DOHH2 (cell line): ENCODE measurements at regions not wholly inside any gene's neighbourhood (a gene's known extent, or its start where the extent isn't known, plus 50 kb on each side); places are given as distances from the start of the nearest gene placed in this dataset.

ENCODE experiments used
- H3F3A ChIP-seq: fragments of 200-600 bp; sonication (generic), shearing (Covaris generic); 2 replicates; pipeline ENCODE4 v1.6.0; 2016; ENCODE audit warnings: antibody characterized with exemption, mild to moderate bottlenecking; ENCODE audit not compliant: control insufficient read depth, insufficient read depth
- H3K27ac ChIP-seq: fragments of 200-600 bp; sonication (generic); 2 replicates; pipeline ENCODE4 v1.5.1; 2014; ENCODE audit warnings: low read depth, mild to moderate bottlenecking, low read length, moderate library complexity
- H3K27me3 ChIP-seq: fragments of 200-600 bp; sonication (generic); 2 replicates; pipeline ENCODE4 v1.6.1; 2014; ENCODE audit warnings: mild to moderate bottlenecking, low read length, mixed read lengths; ENCODE audit not compliant: control insufficient read depth
- H3K36me3 ChIP-seq: fragments of 200-600 bp; sonication (generic); 2 replicates; pipeline ENCODE4 v1.6.1; 2014; ENCODE audit warnings: mild to moderate bottlenecking, low read length, moderate library complexity, mixed read lengths; ENCODE audit not compliant: control insufficient read depth
- H3K4me1 ChIP-seq: fragments of 200-600 bp; sonication (generic); 2 replicates; pipeline ENCODE4 v1.6.1; 2014; ENCODE audit warnings: mild to moderate bottlenecking, low read length, mixed read lengths; ENCODE audit not compliant: control insufficient read depth
- H3K4me2 ChIP-seq: fragments of 200-600 bp; sonication (generic); 2 replicates; pipeline ENCODE4 v1.6.0; 2014; ENCODE audit warnings: mild to moderate bottlenecking, low read length, moderate library complexity
- H3K4me3 ChIP-seq: fragments of 200-600 bp; sonication (generic); 2 replicates; pipeline ENCODE4 v1.5.1; 2014; ENCODE audit warnings: mild to moderate bottlenecking, low read length, mixed read lengths
- H3K79me2 ChIP-seq: fragments of 200-600 bp; sonication (generic); 2 replicates; pipeline ENCODE4 v1.6.1; 2014; ENCODE audit warnings: mild to moderate bottlenecking, low read length, mixed read lengths; ENCODE audit not compliant: control insufficient read depth
- H3K9me2 ChIP-seq: fragments of 200-600 bp; sonication (generic); replicated peaks from 2 replicates; pipeline ENCODE4 v1.6.1; 2014; ENCODE audit warnings: mild to moderate bottlenecking, low read length, mixed read lengths; ENCODE audit not compliant: control insufficient read depth
- H3K9me3 ChIP-seq: fragments of 200-600 bp; sonication (generic); 2 replicates; pipeline ENCODE4 v1.6.1; 2014; ENCODE audit warnings: antibody characterized with exemption, low read length, mixed read lengths; ENCODE audit not compliant: control insufficient read depth, insufficient read depth
- H4K20me1 ChIP-seq: fragments of 200-600 bp; sonication (generic); 2 replicates; pipeline ENCODE4 v1.6.0; 2014; ENCODE audit warnings: low read depth, mild to moderate bottlenecking, antibody characterized with exemption, low read length, moderate library complexity; ENCODE audit not compliant: control insufficient read depth, insufficient read depth
- EZH2phosphoT487 ChIP-seq: fragments of 200-600 bp; sonication (generic); IDR thresholded peaks from 2 replicates; pipeline ENCODE4 v1.6.1; 2017; ENCODE audit warnings: borderline replicate concordance, mild to moderate bottlenecking, antibody characterized with exemption, low read length, moderate library complexity, mixed read lengths
- TF ChIP-seq, protein P1 (sequence below): fragments of 200-600 bp; sonication (generic); IDR thresholded peaks from one replicate; pipeline ENCODE4 v1.5.1; 2014; ENCODE audit warnings: antibody characterized with exemption, mild to moderate bottlenecking, low read depth, low read length; ENCODE audit not compliant: poor library complexity, severe bottlenecking

- Histone ChIP-seq H4K20me1 (no peaks in the 10 kb centered on the region), H3K4me1 (no peaks in the 10 kb centered on the region), H3K27me3 (no peaks in the 10 kb centered on the region), H3F3A (no peaks in the 10 kb centered on the region), H3K4me3 (no peak overlapping the region), H3K36me3 (no peaks in the 10 kb centered on the region), H3K9me3 (no peaks in the 10 kb centered on the region), H3K9me2 (no peaks in the 10 kb centered on the region), H3K79me2 (no peaks in the 10 kb centered on the region), H3K4me2 (no peak overlapping the region), H3K27ac (no peak overlapping the region)
- TF ChIP-seq, protein P1, sequence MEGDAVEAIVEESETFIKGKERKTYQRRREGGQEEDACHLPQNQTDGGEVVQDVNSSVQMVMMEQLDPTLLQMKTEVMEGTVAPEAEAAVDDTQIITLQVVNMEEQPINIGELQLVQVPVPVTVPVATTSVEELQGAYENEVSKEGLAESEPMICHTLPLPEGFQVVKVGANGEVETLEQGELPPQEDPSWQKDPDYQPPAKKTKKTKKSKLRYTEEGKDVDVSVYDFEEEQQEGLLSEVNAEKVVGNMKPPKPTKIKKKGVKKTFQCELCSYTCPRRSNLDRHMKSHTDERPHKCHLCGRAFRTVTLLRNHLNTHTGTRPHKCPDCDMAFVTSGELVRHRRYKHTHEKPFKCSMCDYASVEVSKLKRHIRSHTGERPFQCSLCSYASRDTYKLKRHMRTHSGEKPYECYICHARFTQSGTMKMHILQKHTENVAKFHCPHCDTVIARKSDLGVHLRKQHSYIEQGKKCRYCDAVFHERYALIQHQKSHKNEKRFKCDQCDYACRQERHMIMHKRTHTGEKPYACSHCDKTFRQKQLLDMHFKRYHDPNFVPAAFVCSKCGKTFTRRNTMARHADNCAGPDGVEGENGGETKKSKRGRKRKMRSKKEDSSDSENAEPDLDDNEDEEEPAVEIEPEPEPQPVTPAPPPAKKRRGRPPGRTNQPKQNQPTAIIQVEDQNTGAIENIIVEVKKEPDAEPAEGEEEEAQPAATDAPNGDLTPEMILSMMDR, result no peak
- TF ChIP-seq EZH2phosphoT487, result no peak
These were observed 548.9 kb downstream of the NTRK3 start for GRCh38 chr15:87707566-87708130.

DNA sequence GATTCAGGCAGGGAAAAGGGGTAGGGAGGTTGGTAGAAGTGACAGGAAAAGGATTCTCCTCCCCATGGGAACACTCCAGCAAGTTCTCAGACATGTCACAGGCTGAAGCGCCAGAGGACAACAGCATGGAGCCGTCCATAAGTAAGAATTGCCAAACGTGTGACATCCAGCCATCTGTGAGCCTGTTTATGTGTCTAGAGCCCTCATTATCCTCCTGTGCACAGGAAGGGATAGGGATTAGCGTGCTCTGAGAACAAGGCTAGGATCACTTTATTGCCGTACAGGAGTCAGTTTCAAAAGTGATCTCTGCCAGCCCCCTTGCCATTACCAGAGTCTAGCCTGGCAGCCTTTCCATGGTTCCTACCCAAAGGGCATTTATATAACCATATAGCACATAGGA is 549.5 kb downstream of the NTRK3 start:
- Histone ChIP-seq H3K4me2 (no peak overlapping the region), H3K27me3 (no peaks in the 10 kb centered on the region), H3K4me1 (no peaks in the 10 kb centered on the region), H3K4me3 (no peak overlapping the region), H3K9me2 (no peaks in the 10 kb centered on the region), H4K20me1 (no peaks in the 10 kb centered on the region), H3K79me2 (no peaks in the 10 kb centered on the region), H3K36me3 (no peaks in the 10 kb centered on the region), H3K9me3 (no peaks in the 10 kb centered on the region), H3K27ac (no peak overlapping the region), H3F3A (no peaks in the 10 kb centered on the region)
- TF ChIP-seq, protein P1, result no peak
- no peak for TF ChIP-seq EZH2phosphoT487

DNA sequence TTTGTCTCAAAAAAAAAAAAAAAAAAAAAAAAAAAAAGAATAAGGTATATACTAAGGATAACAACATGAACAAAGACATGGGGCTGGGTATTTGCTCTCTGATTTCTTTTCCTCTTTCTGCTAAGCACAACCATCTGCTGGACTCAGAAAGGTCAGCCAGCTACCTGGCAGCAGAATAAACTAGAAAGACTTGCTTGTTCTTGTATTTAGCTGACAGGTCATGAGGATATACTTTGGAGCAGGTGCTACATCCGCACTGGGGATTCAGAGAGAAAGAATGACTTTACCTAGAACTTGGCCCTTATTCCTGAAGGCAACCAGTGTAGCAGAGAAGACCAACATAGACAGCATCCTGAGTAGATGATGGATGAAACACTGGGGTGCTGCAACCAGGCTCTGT is 550.5 kb downstream of the NTRK3 start:
- Histone ChIP-seq H3K36me3 (no peaks in the 10 kb centered on the region), H3K9me2 (no peaks in the 10 kb centered on the region), H3K4me1 (no peaks in the 10 kb centered on the region), H3K9me3 (no peaks in the 10 kb centered on the region), H3K27me3 (no peaks in the 10 kb centered on the region), H3K4me2 (no peak overlapping the region), H3K79me2 (no peaks in the 10 kb centered on the region), H3F3A (no peaks in the 10 kb centered on the region), H3K27ac (no peak overlapping the region), H4K20me1 (no peaks in the 10 kb centered on the region), H3K4me3 (no peak overlapping the region)
- TF ChIP-seq, protein P1, result no peak
- TF ChIP-seq EZH2phosphoT487, result no peak
